ENCODE measurements at regions not wholly inside any gene's neighbourhood (a gene's known extent, or its start where the extent isn't known, plus 50 kb on each side); places are given as distances from the start of the nearest gene placed in this dataset.

- DNase-seq (ENCODE audit: low read depth, low spot score), result no peak
- H3K9me3 ChIP-seq (ENCODE audit: low read depth, low read length), result no peaks in the 10 kb centered on the region
- H3K4me3 ChIP-seq, result no peak overlapping the region
- H3K27ac ChIP-seq, result no peak overlapping the region
- TF ChIP-seq POLR2AphosphoS5 (IDR thresholded peaks at IDR 0.05; ENCODE audit: borderline replicate concordance, low read depth, low read length), result no peak
- no peak overlapping the region for H3K9ac ChIP-seq (ENCODE audit: insufficient read length)
- no peaks in the 10 kb centered on the region for H3K36me3 ChIP-seq (ENCODE audit: insufficient read depth, low read length)
Measured at GRCh38 chr10:107924458-107924857, 760.0 kb upstream of the SORCS1 start.

DNA sequence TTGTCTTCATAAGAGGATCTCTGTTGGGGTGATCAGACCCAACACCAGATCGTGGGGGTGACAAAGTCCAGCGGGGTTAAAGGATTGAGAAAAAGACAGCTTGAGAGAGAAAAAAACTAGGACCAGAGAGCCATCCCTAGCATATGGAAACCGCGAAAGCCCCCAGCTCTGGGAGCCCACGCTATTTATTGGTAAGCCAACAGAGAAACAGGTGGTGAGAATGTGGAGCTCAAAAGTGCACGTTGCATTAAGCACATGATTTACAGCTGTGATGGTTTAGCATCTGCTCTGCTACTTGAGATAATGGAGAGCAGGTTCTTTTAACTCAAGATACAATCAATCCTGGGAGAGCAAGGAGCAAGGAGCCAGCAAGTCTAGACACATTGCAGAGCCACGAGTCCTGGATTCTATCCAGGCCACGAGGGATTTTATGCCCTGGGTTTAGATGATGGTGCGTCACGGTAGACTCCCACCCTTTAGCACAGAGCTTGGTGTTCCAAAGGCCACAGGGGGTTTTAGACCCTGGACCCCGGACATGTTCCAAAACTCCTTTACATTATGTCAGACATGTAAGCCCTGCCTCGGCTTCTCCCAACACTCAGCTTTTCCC is 755.2 kb upstream of the SORCS1 start:
- H3K9ac ChIP-seq (ENCODE audit: insufficient read length), result no peak overlapping the region
- no peaks in the 10 kb centered on the region for H3K36me3 ChIP-seq (ENCODE audit: insufficient read depth, low read length)
- TF ChIP-seq EZH2 (IDR thresholded peaks at IDR 0.05), result no peak
- H3K9me3 ChIP-seq (ENCODE audit: low read depth, low read length), result no peaks in the 10 kb centered on the region
- H3K4me3 ChIP-seq, result no peak overlapping the region
- DNase-seq (ENCODE audit: low read depth, low spot score), result no peak
- no peak overlapping the region for H3K27ac ChIP-seq

GRCh38 chr10:107918171-107918570 is 753.7 kb upstream of the SORCS1 start:
- H3K36me3 ChIP-seq (ENCODE audit: insufficient read depth, low read length), result no peaks in the 10 kb centered on the region
- TF ChIP-seq POLR2AphosphoS5 (IDR thresholded peaks at IDR 0.05; ENCODE audit: borderline replicate concordance, low read depth, low read length), result no peak
- no peak for TF ChIP-seq FOXP2 (optimal IDR thresholded peaks at IDR 0.05; ENCODE audit: control extremely low read depth, extremely low read length, insufficient read depth)
- no peak for TF ChIP-seq EZH2 (IDR thresholded peaks at IDR 0.05)
- no peak overlapping the region for H3K9ac ChIP-seq (ENCODE audit: insufficient read length)
- no peak for DNase-seq (ENCODE audit: low read depth, low spot score)
- no peak overlapping the region for H3K27ac ChIP-seq
- no peaks in the 10 kb centered on the region for H3K9me3 ChIP-seq (ENCODE audit: low read depth, low read length)
- H3K4me3 ChIP-seq, result no peak overlapping the region

- no peaks in the 10 kb centered on the region for H3K36me3 ChIP-seq (ENCODE audit: insufficient read depth, low read length)
- no peak for TF ChIP-seq POLR2AphosphoS5 (IDR thresholded peaks at IDR 0.05; ENCODE audit: borderline replicate concordance, low read depth, low read length)
- TF ChIP-seq EZH2 (IDR thresholded peaks at IDR 0.05), result no peak
- TF ChIP-seq FOXP2 (optimal IDR thresholded peaks at IDR 0.05; ENCODE audit: control extremely low read depth, extremely low read length, insufficient read depth), result no peak
- DNase-seq (ENCODE audit: low read depth, low spot score), result no peak
- no peak overlapping the region for H3K27ac ChIP-seq
- peak overlapping the region; percentile 74 for H3K4me3 ChIP-seq
- H3K9ac ChIP-seq (ENCODE audit: insufficient read length), result no peak overlapping the region
- no peaks in the 10 kb centered on the region for H3K9me3 ChIP-seq (ENCODE audit: low read depth, low read length)
Measured at GRCh38 chr10:107915215-107915610, 750.7 kb upstream of the SORCS1 start.

DNA sequence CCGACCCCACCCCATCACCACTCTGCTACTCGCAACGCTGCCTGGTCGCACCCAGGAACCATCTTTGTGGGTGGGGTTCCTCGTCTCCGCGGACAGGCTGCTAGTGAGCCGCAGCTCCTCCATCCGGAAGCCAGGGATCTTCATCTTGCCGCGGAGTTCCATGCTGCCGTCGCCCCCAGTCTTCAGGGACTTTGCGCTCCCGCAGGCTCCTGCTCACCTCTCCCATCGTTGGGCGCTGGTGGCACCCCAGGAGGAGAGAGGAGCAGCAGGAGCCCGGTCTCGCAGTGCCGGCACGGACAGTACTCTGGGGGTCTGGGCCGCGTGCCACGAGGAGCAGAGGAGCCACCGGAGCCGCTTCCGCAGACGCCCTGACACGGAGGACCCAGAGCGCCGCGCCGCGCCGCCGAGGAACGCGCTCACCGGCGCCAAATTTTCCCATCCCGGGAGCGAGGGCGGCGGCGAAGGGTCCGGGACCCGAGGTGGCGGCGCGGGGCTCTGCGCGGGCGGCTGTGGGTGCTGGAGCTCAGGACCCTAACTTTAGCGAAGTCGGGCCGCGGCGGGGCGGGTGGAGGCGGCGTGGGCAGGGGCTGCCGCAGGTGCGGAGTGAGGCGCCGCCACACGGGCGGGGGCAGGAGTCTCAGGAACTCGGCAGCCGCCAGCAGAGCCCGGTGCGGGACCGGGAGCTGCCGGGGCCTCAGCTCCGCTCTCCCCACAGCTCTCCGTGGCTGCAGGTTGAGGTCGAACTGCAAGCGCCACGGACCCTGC is 750.1 kb upstream of the SORCS1 start:
- no peak overlapping the region for H3K27ac ChIP-seq

DNA sequence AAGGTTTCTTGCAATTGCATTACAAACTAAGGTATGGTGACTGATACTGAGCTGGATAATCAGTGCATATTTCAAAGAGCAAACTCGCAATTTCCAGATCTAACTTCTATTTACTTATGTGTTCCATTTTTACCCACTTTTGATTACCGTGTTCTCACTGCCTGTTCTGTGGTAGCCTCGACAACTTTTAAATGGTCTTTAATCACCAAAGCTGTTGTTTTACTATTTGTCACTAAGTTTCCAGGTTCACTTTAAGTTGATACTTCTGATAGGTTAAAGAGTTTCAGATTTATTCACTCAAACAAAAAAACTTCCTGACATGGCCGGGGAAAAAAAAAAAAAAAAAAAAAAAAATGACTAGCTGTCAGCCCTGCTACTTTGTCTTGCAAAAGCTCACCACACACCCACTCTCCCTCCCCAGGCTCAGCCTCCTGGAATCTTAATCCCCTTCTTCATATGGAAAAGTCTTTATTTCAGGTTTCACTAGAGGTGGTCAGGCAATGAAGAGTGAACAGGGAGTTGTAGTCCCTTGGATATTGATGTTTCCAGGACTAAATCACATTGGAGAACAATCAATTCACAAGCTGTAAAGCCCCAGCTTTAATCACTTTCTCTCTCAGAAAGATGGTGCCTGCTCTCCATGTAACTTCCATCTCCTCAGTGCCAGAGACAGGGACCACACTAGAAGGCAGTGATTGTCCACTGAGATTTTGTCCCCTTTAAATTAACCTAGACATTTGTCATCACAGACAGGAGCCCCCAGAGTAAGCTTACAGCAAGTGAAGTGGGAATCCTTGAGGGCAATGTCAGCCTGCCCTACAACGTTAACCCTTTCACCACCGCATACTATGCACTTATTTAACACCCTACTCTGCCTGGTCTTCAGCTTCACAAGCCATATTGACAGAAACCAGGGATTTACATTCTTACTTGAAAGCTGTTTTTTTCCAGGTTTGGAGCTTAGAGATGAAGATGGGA is 749.1 kb upstream of the SORCS1 start:
- no peak overlapping the region for H3K9ac ChIP-seq (ENCODE audit: insufficient read length)
- no peaks in the 10 kb centered on the region for H3K9me3 ChIP-seq (ENCODE audit: low read depth, low read length)
- H3K4me3 ChIP-seq, result no peak overlapping the region
- DNase-seq (ENCODE audit: low read depth, low spot score), result no peak
- no peak overlapping the region for H3K27ac ChIP-seq
- no peak for TF ChIP-seq FOXP2 (optimal IDR thresholded peaks at IDR 0.05; ENCODE audit: control extremely low read depth, extremely low read length, insufficient read depth)
- no peak for TF ChIP-seq EZH2 (IDR thresholded peaks at IDR 0.05)
- TF ChIP-seq POLR2AphosphoS5 (IDR thresholded peaks at IDR 0.05; ENCODE audit: borderline replicate concordance, low read depth, low read length), result no peak
- no peaks in the 10 kb centered on the region for H3K36me3 ChIP-seq (ENCODE audit: insufficient read depth, low read length)

More for the DNA sequence above, 750.1 kb upstream of the SORCS1 start:
- Histone ChIP-seq H3K9ac (ENCODE audit: insufficient read length) (no peak overlapping the region), H3K9me3 (ENCODE audit: low read depth, low read length) (no peaks in the 10 kb centered on the region), H3K4me3 (peak overlapping the region; percentile 74), H3K36me3 (ENCODE audit: insufficient read depth, low read length) (no peaks in the 10 kb centered on the region)
- DNase-seq (ENCODE audit: low read depth, low spot score), result no peak
- TF ChIP-seq FOXP2 (optimal IDR thresholded peaks at IDR 0.05; ENCODE audit: control extremely low read depth, extremely low read length, insufficient read depth), result no peak
- no peak for TF ChIP-seq EZH2 (IDR thresholded peaks at IDR 0.05)
- TF ChIP-seq POLR2AphosphoS5 (IDR thresholded peaks at IDR 0.05; ENCODE audit: borderline replicate concordance, low read depth, low read length), result no peak

DNA sequence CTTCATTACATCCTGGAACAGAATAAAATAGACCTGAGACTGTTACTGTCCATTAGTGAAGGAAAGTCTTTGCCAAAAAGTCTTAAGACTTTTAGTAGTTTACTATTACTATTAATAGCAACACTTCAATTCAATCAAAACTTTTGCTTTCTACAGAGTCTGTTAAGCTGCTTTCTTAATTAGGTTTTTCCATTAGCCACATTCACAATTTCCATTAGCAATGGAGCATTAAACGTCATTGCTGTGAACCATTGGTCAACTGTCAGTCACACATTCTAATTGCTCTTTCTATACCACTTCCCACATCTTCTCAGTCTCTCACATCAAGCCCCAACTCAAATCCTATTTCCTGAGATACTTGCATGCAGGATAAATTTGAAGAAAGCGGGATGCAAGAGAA is 736.6 kb upstream of the SORCS1 start:
- Histone ChIP-seq H3K36me3 (ENCODE audit: insufficient read depth, low read length) (no peaks in the 10 kb centered on the region), H3K27ac (no peak overlapping the region), H3K9ac (ENCODE audit: insufficient read length) (no peak overlapping the region), H3K4me3 (no peak overlapping the region), H3K9me3 (ENCODE audit: low read depth, low read length) (no peaks in the 10 kb centered on the region)
- TF ChIP-seq FOXP2 (optimal IDR thresholded peaks at IDR 0.05; ENCODE audit: control extremely low read depth, extremely low read length, insufficient read depth) (no peak), EZH2 (IDR thresholded peaks at IDR 0.05) (no peak), POLR2AphosphoS5 (IDR thresholded peaks at IDR 0.05; ENCODE audit: borderline replicate concordance, low read depth, low read length) (no peak)
- no peak for DNase-seq (ENCODE audit: low read depth, low spot score)

DNA sequence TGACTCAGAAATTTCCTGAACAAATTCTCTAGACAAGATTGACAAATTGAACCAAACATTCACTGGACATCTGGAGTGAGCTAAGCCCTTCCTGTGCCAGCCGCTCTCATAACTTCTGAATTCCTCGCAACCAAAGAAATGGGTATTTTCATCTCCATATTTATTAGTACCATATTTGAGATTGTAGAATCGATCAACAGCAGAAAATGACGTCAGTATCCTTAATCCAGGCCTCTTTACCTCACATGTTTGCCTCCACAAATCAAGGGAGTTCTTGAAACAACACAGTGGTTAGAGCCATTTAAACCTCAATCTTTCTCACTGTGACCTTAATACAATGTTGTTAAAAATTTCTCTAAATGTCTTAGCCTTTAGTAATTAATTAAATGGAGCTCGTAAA is 735.6 kb upstream of the SORCS1 start:
- TF ChIP-seq FOXP2 (optimal IDR thresholded peaks at IDR 0.05; ENCODE audit: control extremely low read depth, extremely low read length, insufficient read depth), result no peak
- TF ChIP-seq POLR2AphosphoS5 (IDR thresholded peaks at IDR 0.05; ENCODE audit: borderline replicate concordance, low read depth, low read length), result no peak
- TF ChIP-seq EZH2 (IDR thresholded peaks at IDR 0.05), result no peak
- H3K9ac ChIP-seq (ENCODE audit: insufficient read length), result no peak overlapping the region
- H3K27ac ChIP-seq, result no peak overlapping the region
- H3K9me3 ChIP-seq (ENCODE audit: low read depth, low read length), result no peaks in the 10 kb centered on the region
- H3K36me3 ChIP-seq (ENCODE audit: insufficient read depth, low read length), result no peaks in the 10 kb centered on the region
- no peak overlapping the region for H3K4me3 ChIP-seq
- no peak for DNase-seq (ENCODE audit: low read depth, low spot score)

Measured in SK-N-MC (cell line).